Endothelial cell of umbilical vein (primary cell): ENCODE measurements at regions not wholly inside any gene's neighbourhood (a gene's known extent, or its start where the extent isn't known, plus 50 kb on each side); places are given as distances from the start of the nearest gene placed in this dataset.

Source experiments
- BruUV-seq: library from RNA; stranded (reverse); fragments of 400-500 nt; replicated peaks from 2 replicates; lab custom pipeline; 2021; lab: Mats Ljungman, UMichigan
- CTCF ChIA-PET: fragments of 300-600, 350-600 bp; sonication (Branson Sonifier 250); formaldehyde crosslinking; loops from one replicate; lab custom pipeline; 2021; ENCODE audit warnings: antibody characterized with exemption, inconsistent platforms; lab: Charles Lee
- POLR2A ChIA-PET: fragments of 300-600, 350-600 bp; sonication (Branson Sonifier 250); formaldehyde crosslinking; loops from one replicate; lab custom pipeline; 2021; ENCODE audit warnings: antibody characterized with exemption, inconsistent platforms; lab: Charles Lee
- DNase-seq: peaks from one replicate; pipeline ENCODE4 v3.0.0-alpha.2; 2011; ENCODE audit warnings: low read depth, low spot score
- FAIRE-seq: peaks from 2 replicates; lab custom pipeline; 2011; peaks lifted over from hg19 to GRCh38; lab: Jason Lieb, UNC
- H2AFZ ChIP-seq: 2 replicates; pipeline ENCODE4 v1.6.0; 2012; ENCODE audit warnings: low read depth, low read length, control low read depth, inconsistent platforms
- H3K27ac ChIP-seq: 2 replicates; pipeline ENCODE4 v1.5.1; 2011; ENCODE audit warnings: low read depth, mild to moderate bottlenecking, control low read depth, low read length, moderate library complexity; ENCODE audit not compliant: insufficient read depth
- H3K27me3 ChIP-seq, 2 experiments: 2 replicates each; pipeline versions ENCODE4 v1.6.0 to v1.6.1; 2011; ENCODE audit warnings: low read length in 2 of 2, mixed read lengths in 1 of 2; ENCODE audit not compliant: control insufficient read depth in 2 of 2, insufficient read depth in 2 of 2
- H3K36me3 ChIP-seq, 2 experiments: 2 replicates in 1 of 2; 3 replicates in 1 of 2; pipeline ENCODE4 v1.5.1; 2011; ENCODE audit warnings: low read length in 2 of 2, mild to moderate bottlenecking in 1 of 2, moderate library complexity in 1 of 2; ENCODE audit not compliant: control insufficient read depth in 2 of 2, insufficient read depth in 2 of 2; ENCODE audit errors: extremely low read depth in 1 of 2
- H3K4me1 ChIP-seq: 3 replicates; pipeline ENCODE4 v1.5.1; 2011; ENCODE audit warnings: mild to moderate bottlenecking, low read length; ENCODE audit not compliant: control insufficient read depth, insufficient read depth; ENCODE audit errors: extremely low read depth
- H3K4me2 ChIP-seq: 2 replicates; pipeline ENCODE4 v1.6.1; 2011; ENCODE audit warnings: low read length, control low read depth, mixed read lengths; ENCODE audit not compliant: insufficient read depth
- H3K4me3 ChIP-seq, 3 experiments: fragments of 200-600 bp in 1 of 3; sonication (generic), shearing (Covaris generic) in 1 of 3; replicated peaks in 1 of 3; 2 replicates each; pipeline ENCODE4 v1.5.1; 2011 to 2016; ENCODE audit warnings: control low read depth in 3 of 3, low read length in 3 of 3, mild to moderate bottlenecking in 2 of 3, inconsistent platforms in 1 of 3, low read depth in 1 of 3, moderate library complexity in 1 of 3; ENCODE audit not compliant: insufficient read depth in 1 of 3
- H3K79me2 ChIP-seq: 2 replicates; pipeline ENCODE4 v1.6.0; 2012; ENCODE audit warnings: low read length, inconsistent platforms; ENCODE audit not compliant: control insufficient read depth, insufficient read depth
- H3K9ac ChIP-seq: replicated peaks from 2 replicates; pipeline ENCODE3; 2011; ENCODE audit warnings: low read length, control low read depth; ENCODE audit not compliant: insufficient read depth; ENCODE audit errors: extremely low read depth
- H3K9me1 ChIP-seq: replicated peaks from 3 replicates; pipeline ENCODE4 v1.6.0; 2011; ENCODE audit warnings: mild to moderate bottlenecking, low read length; ENCODE audit not compliant: control insufficient read depth, insufficient read depth; ENCODE audit errors: extremely low read depth
- H3K9me3 ChIP-seq: replicated peaks from 2 replicates; pipeline ENCODE4 v1.5.1; 2012; ENCODE audit warnings: low read length, inconsistent platforms; ENCODE audit not compliant: control insufficient read depth, insufficient read depth
- H4K20me1 ChIP-seq: replicated peaks from 2 replicates; pipeline ENCODE3; 2011; ENCODE audit warnings: mild to moderate bottlenecking, low read length; ENCODE audit not compliant: control insufficient read depth, insufficient read depth; ENCODE audit errors: extremely low read depth
- CTCF ChIP-seq, 2 donors: IDR thresholded peaks; 1 replicate in 1 of 2; 2 replicates in 1 of 2; pipeline ENCODE4 v1.5.1; 2011; ENCODE audit warnings: low read length in 2 of 2, mild to moderate bottlenecking in 2 of 2, moderate library complexity in 2 of 2, control low read depth in 1 of 2, inconsistent platforms in 1 of 2, low read depth in 1 of 2; ENCODE audit not compliant: insufficient read depth in 1 of 2; ENCODE audit errors: extremely low read depth in 1 of 2
- EZH2 ChIP-seq: IDR thresholded peaks from 2 replicates; pipeline ENCODE4 v1.6.1; 2012; ENCODE audit warnings: borderline replicate concordance, low read depth, mild to moderate bottlenecking, moderate library complexity, low read length, inconsistent platforms; ENCODE audit not compliant: severe bottlenecking
- FOS ChIP-seq: IDR thresholded peaks from 2 replicates; pipeline ENCODE4 v1.6.1; 2011; ENCODE audit warnings: mild to moderate bottlenecking, low read length, moderate library complexity, borderline replicate concordance; ENCODE audit not compliant: insufficient read depth
- GATA2 ChIP-seq: IDR thresholded peaks from 2 replicates; pipeline ENCODE4 v1.7.0; 2011; ENCODE audit warnings: low read depth, mild to moderate bottlenecking, moderate library complexity, mixed read lengths, low read length; ENCODE audit not compliant: insufficient read length, insufficient read depth
- JUN ChIP-seq: IDR thresholded peaks from 2 replicates; pipeline ENCODE4 v1.6.1; 2011; ENCODE audit warnings: borderline replicate concordance, low read depth; ENCODE audit not compliant: insufficient read length, insufficient read depth
- MYC ChIP-seq: IDR thresholded peaks from one replicate; pipeline ENCODE4 v1.6.1; 2011; ENCODE audit warnings: mild to moderate bottlenecking, low read depth, low read length
- POLR2A ChIP-seq: IDR thresholded peaks from 2 replicates; pipeline ENCODE4 v1.6.1; 2012; ENCODE audit warnings: low read depth, mild to moderate bottlenecking, control low read depth, low read length
- POLR2AphosphoS5 ChIP-seq: IDR thresholded peaks from 2 replicates; pipeline ENCODE4 v1.6.1; 2012; ENCODE audit warnings: low read depth, mild to moderate bottlenecking, control low read depth, low read length, moderate library complexity; ENCODE audit not compliant: insufficient read depth
- dilution Hi-C: fragments of 300-500 bp; cut with MboI; formaldehyde crosslinking; loops from one replicate; pipeline ENCODE4 v1.15.0; 2019; ENCODE audit warnings: low sequenced_read_pairs; ENCODE audit not compliant: extremely low pct_ligation_motif_present
- intact Hi-C: fragments of 100-400 bp; cut with micrococcal nuclease; formaldehyde crosslinking; loops from one replicate; pipeline ENCODE4 v1.10.0; 2022
- TF ChIP-seq, protein P1 (sequence below): IDR thresholded peaks from 2 replicates; pipeline ENCODE4 v1.6.1; 2011; ENCODE audit not compliant: insufficient read depth, insufficient read length

DNA sequence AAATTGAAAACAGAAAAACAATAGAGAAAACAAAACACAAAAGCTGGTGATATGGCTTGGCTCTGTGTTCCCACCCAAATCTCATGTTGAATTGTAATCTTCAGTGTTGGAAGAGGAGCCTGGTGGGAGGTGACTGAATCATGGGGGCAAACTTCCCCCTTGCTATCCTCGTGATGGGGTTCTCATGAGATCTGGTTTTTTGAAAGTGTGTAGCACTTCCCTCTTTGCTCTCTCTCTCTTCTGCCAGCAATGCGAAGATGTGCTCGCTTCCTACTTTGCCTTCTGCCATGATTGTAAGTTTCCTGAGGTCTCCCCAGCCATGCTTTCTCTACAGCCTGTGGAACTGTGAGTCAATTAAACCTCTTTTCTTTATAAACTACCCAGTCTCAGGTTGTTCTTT lies 112.3 kb upstream of the UXS1 start:
- Histone ChIP-seq H3K4me3 (no peak overlapping the region), H3K4me1 (no peaks in the 10 kb centered on the region), H3K27me3 (no peaks in the 10 kb centered on the region), H3K9me1 (no peaks in the 10 kb centered on the region), H2AFZ (no peak overlapping the region), H3K36me3 (no peaks in the 10 kb centered on the region), H3K27ac (no peak overlapping the region), H4K20me1 (no peaks in the 10 kb centered on the region), H3K9me3 (no peaks in the 10 kb centered on the region), H3K79me2 (no peaks in the 10 kb centered on the region), H3K4me2 (no peak overlapping the region), H3K9ac (no peak overlapping the region)
- BruUV-seq: no TSS peak
- dilution Hi-C loops: no loop called here
- POLR2A ChIA-PET: no interaction called here
- DNase-seq: no peak
- TF ChIP-seq JUN (no peak), MYC (no peak), POLR2A (no peak), CTCF (IDR thresholded peaks at IDR 0.05; ENCODE audit: extremely low read depth in 1 of 2, insufficient read depth in 1 of 2, low read depth in 1 of 2, low read length in 2 of 2) (no peak), EZH2 (no peak), POLR2AphosphoS5 (no peak), FOS (no peak), GATA2 (no peak)
- TF ChIP-seq, protein P1, sequence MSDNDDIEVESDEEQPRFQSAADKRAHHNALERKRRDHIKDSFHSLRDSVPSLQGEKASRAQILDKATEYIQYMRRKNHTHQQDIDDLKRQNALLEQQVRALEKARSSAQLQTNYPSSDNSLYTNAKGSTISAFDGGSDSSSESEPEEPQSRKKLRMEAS: no peak
- intact Hi-C loops: no loop called here
- CTCF ChIA-PET: no interaction called here
- FAIRE-seq: no peak
